H1 (cell line): ENCODE measurements at regions not wholly inside any gene's neighbourhood (a gene's known extent, or its start where the extent isn't known, plus 50 kb on each side); places are given as distances from the start of the nearest gene placed in this dataset.

Experiments used
- BRCA1 ChIP-seq: IDR thresholded peaks from 2 replicates; pipeline ENCODE4 v1.6.1; 2012; ENCODE audit warnings: low read depth, low read length, improper control_type of control experiment
- EP300 ChIP-seq, 2 experiments: IDR thresholded peaks; 1 replicate in 1 of 2; 2 replicates in 1 of 2; pipeline ENCODE4 v1.6.1; 2011 to 2012; ENCODE audit warnings: low read depth in 2 of 2, low read length in 2 of 2, mild to moderate bottlenecking in 2 of 2, borderline replicate concordance in 1 of 2, inconsistent platforms in 1 of 2, moderate library complexity in 1 of 2
- MAFK ChIP-seq: IDR thresholded peaks from 2 replicates; pipeline ENCODE4 v1.6.1; 2012; ENCODE audit warnings: low read depth, mild to moderate bottlenecking, improper control_type of control experiment, low read length
- RAD21 ChIP-seq, 2 experiments: IDR thresholded peaks in 1 of 2; conservative IDR thresholded peaks in 1 of 2; 2 replicates each; pipeline ENCODE4 v1.6.1; 2011; ENCODE audit warnings: low read depth in 2 of 2, low read length in 2 of 2, improper control_type of control experiment in 1 of 2, inconsistent platforms in 1 of 2, mild to moderate bottlenecking in 1 of 2, moderate library complexity in 1 of 2
- SP4 ChIP-seq: IDR thresholded peaks from 2 replicates; pipeline ENCODE4 v1.6.1; 2012; ENCODE audit warnings: low read length, inconsistent platforms
- TCF12 ChIP-seq: IDR thresholded peaks from 2 replicates; pipeline ENCODE4 v1.6.1; 2011; ENCODE audit warnings: low read depth, mild to moderate bottlenecking, low read length
- TF ChIP-seq, protein P1 (sequence below): fragments of 300-600 bp; sonication (generic); IDR thresholded peaks from 2 replicates; pipeline ENCODE4 v1.7.1; 2012; ENCODE audit warnings: low read length, moderate library complexity, mild to moderate bottlenecking, inconsistent platforms; ENCODE audit not compliant: insufficient replicate concordance
- TF ChIP-seq, protein P2 (sequence below), 3 experiments: IDR thresholded peaks; 1 replicate in 2 of 3; 2 replicates in 1 of 3; pipeline versions ENCODE4 v1.5.1 to v1.6.1; 2011; ENCODE audit warnings: low read length in 3 of 3, mild to moderate bottlenecking in 3 of 3, inconsistent platforms in 2 of 3, low read depth in 1 of 3, moderate library complexity in 1 of 3; ENCODE audit not compliant: insufficient read depth in 1 of 3; ENCODE audit errors: control extremely low read depth in 1 of 3

DNA sequence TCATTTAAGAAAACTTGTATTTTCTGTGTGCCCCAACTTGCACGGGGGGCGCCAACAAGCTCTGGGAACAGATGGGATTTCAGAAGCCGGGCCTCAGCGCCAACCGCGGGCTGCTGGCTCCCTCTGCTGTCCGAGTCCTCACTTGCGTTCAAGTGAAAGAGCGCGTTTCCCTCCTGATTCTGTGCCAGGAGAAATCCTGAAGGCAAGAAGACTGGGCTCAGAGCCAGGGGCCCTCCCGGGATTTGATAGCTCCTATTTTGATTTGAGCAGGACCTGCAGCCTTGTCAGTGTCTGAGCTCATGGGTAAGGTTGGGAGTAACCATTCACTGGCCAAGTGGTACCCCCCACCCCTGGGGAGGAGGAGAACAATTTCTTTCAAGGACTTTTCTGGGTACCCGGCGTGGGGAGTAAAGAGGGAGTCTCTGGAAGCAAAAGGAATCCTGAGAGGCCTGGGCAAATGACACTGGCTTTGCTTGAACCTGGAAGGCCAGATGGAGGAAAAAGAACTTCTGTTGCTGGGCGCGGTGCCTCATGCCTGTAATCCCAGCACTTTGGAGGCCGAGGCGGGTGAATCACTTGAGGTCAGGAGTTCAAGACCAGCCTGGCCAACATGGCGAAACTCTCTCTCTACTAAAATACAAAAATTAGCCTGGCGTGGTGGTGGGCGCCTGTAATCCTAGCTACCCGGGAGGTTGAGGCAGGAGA lies 179.0 kb upstream of the RGS6 start:
- no peak for TF ChIP-seq BRCA1
- TF ChIP-seq, protein P1, sequence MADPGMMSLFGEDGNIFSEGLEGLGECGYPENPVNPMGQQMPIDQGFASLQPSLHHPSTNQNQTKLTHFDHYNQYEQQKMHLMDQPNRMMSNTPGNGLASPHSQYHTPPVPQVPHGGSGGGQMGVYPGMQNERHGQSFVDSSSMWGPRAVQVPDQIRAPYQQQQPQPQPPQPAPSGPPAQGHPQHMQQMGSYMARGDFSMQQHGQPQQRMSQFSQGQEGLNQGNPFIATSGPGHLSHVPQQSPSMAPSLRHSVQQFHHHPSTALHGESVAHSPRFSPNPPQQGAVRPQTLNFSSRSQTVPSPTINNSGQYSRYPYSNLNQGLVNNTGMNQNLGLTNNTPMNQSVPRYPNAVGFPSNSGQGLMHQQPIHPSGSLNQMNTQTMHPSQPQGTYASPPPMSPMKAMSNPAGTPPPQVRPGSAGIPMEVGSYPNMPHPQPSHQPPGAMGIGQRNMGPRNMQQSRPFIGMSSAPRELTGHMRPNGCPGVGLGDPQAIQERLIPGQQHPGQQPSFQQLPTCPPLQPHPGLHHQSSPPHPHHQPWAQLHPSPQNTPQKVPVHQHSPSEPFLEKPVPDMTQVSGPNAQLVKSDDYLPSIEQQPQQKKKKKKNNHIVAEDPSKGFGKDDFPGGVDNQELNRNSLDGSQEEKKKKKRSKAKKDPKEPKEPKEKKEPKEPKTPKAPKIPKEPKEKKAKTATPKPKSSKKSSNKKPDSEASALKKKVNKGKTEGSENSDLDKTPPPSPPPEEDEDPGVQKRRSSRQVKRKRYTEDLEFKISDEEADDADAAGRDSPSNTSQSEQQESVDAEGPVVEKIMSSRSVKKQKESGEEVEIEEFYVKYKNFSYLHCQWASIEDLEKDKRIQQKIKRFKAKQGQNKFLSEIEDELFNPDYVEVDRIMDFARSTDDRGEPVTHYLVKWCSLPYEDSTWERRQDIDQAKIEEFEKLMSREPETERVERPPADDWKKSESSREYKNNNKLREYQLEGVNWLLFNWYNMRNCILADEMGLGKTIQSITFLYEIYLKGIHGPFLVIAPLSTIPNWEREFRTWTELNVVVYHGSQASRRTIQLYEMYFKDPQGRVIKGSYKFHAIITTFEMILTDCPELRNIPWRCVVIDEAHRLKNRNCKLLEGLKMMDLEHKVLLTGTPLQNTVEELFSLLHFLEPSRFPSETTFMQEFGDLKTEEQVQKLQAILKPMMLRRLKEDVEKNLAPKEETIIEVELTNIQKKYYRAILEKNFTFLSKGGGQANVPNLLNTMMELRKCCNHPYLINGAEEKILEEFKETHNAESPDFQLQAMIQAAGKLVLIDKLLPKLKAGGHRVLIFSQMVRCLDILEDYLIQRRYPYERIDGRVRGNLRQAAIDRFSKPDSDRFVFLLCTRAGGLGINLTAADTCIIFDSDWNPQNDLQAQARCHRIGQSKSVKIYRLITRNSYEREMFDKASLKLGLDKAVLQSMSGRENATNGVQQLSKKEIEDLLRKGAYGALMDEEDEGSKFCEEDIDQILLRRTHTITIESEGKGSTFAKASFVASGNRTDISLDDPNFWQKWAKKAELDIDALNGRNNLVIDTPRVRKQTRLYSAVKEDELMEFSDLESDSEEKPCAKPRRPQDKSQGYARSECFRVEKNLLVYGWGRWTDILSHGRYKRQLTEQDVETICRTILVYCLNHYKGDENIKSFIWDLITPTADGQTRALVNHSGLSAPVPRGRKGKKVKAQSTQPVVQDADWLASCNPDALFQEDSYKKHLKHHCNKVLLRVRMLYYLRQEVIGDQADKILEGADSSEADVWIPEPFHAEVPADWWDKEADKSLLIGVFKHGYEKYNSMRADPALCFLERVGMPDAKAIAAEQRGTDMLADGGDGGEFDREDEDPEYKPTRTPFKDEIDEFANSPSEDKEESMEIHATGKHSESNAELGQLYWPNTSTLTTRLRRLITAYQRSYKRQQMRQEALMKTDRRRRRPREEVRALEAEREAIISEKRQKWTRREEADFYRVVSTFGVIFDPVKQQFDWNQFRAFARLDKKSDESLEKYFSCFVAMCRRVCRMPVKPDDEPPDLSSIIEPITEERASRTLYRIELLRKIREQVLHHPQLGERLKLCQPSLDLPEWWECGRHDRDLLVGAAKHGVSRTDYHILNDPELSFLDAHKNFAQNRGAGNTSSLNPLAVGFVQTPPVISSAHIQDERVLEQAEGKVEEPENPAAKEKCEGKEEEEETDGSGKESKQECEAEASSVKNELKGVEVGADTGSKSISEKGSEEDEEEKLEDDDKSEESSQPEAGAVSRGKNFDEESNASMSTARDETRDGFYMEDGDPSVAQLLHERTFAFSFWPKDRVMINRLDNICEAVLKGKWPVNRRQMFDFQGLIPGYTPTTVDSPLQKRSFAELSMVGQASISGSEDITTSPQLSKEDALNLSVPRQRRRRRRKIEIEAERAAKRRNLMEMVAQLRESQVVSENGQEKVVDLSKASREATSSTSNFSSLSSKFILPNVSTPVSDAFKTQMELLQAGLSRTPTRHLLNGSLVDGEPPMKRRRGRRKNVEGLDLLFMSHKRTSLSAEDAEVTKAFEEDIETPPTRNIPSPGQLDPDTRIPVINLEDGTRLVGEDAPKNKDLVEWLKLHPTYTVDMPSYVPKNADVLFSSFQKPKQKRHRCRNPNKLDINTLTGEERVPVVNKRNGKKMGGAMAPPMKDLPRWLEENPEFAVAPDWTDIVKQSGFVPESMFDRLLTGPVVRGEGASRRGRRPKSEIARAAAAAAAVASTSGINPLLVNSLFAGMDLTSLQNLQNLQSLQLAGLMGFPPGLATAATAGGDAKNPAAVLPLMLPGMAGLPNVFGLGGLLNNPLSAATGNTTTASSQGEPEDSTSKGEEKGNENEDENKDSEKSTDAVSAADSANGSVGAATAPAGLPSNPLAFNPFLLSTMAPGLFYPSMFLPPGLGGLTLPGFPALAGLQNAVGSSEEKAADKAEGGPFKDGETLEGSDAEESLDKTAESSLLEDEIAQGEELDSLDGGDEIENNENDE, result no peak
- TF ChIP-seq, protein P2, sequence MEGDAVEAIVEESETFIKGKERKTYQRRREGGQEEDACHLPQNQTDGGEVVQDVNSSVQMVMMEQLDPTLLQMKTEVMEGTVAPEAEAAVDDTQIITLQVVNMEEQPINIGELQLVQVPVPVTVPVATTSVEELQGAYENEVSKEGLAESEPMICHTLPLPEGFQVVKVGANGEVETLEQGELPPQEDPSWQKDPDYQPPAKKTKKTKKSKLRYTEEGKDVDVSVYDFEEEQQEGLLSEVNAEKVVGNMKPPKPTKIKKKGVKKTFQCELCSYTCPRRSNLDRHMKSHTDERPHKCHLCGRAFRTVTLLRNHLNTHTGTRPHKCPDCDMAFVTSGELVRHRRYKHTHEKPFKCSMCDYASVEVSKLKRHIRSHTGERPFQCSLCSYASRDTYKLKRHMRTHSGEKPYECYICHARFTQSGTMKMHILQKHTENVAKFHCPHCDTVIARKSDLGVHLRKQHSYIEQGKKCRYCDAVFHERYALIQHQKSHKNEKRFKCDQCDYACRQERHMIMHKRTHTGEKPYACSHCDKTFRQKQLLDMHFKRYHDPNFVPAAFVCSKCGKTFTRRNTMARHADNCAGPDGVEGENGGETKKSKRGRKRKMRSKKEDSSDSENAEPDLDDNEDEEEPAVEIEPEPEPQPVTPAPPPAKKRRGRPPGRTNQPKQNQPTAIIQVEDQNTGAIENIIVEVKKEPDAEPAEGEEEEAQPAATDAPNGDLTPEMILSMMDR (IDR thresholded peaks at IDR 0.05; ENCODE audit: control extremely low read depth in 1 of 3, insufficient read depth in 1 of 3, low read depth in 1 of 3, low read length in 3 of 3), result peak; percentile 87 to 99 (median 88)
- peak; percentile 100 for TF ChIP-seq RAD21 (IDR thresholded peaks at IDR 0.05 in 1 of 2, conservative IDR thresholded peaks at IDR 0.05 in 1 of 2; ENCODE audit: low read depth in 2 of 2, low read length in 2 of 2)
- TF ChIP-seq SP4, result no peak
- TF ChIP-seq TCF12, result no peak
- TF ChIP-seq EP300 (IDR thresholded peaks at IDR 0.05; ENCODE audit: borderline replicate concordance in 1 of 2, low read depth in 2 of 2, low read length in 2 of 2), result no peak
- no peak for TF ChIP-seq MAFK
